ENCODE measurements at regions not wholly inside any gene's neighbourhood (a gene's known extent, or its start where the extent isn't known, plus 50 kb on each side); places are given as distances from the start of the nearest gene placed in this dataset.

GRCh38 chr6:165049362-165049761 lies 260.0 kb downstream of the C6orf118 start:
- TF ChIP-seq POLR2A (IDR thresholded peaks at IDR 0.05) (no peak), CTCF (IDR thresholded peaks at IDR 0.05) (no peak), POLR2AphosphoS5 (IDR thresholded peaks at IDR 0.05) (no peak), EP300 (IDR thresholded peaks at IDR 0.05) (no peak)
- DNase-seq (ENCODE audit: low spot score in 2 of 2), result no peak

GRCh38 chr6:165047952-165048351 lies 261.5 kb downstream of the C6orf118 start:
- no peak overlapping the region for H3K27ac ChIP-seq

More at GRCh38 chr6:165049362-165049761, 260.0 kb downstream of the C6orf118 start:
- Histone ChIP-seq H3K9me3 (peaks cover 5% of the 10 kb centered on the region), H3K27ac (no peak overlapping the region), H3K4me1 (no peaks in the 10 kb centered on the region), H3K27me3 (no peaks in the 10 kb centered on the region), H3K4me3 (no peak overlapping the region), H3K36me3 (no peaks in the 10 kb centered on the region)
- WGBS, result 46% methylated on average over 7 of the region's 7 CpGs

GRCh38 chr6:165045631-165046030 lies 263.8 kb downstream of the C6orf118 start:
- TF ChIP-seq EP300 (IDR thresholded peaks at IDR 0.05) (no peak), POLR2A (IDR thresholded peaks at IDR 0.05) (no peak), POLR2AphosphoS5 (IDR thresholded peaks at IDR 0.05) (no peak), CTCF (IDR thresholded peaks at IDR 0.05) (no peak)
- peaks cover 5% of the 10 kb centered on the region for H3K9me3 ChIP-seq

More at GRCh38 chr6:165047952-165048351, 261.5 kb downstream of the C6orf118 start:
- no peak overlapping the region for H3K4me3 ChIP-seq
- H3K36me3 ChIP-seq, result no peaks in the 10 kb centered on the region
- TF ChIP-seq POLR2A (IDR thresholded peaks at IDR 0.05) (no peak), EP300 (IDR thresholded peaks at IDR 0.05) (no peak), POLR2AphosphoS5 (IDR thresholded peaks at IDR 0.05) (no peak)
- DNase-seq (ENCODE audit: low spot score in 2 of 2), result no peak
- H3K9me3 ChIP-seq, result peaks cover 5% of the 10 kb centered on the region
- WGBS, result 72% methylated on average over 2 of the region's 2 CpGs
- no peaks in the 10 kb centered on the region for H3K27me3 ChIP-seq
- no peaks in the 10 kb centered on the region for H3K4me1 ChIP-seq

GRCh38 chr6:165042912-165043311 lies 266.5 kb downstream of the C6orf118 start:
- TF ChIP-seq POLR2A (IDR thresholded peaks at IDR 0.05) (no peak), CTCF (IDR thresholded peaks at IDR 0.05) (no peak), EP300 (IDR thresholded peaks at IDR 0.05) (no peak), POLR2AphosphoS5 (IDR thresholded peaks at IDR 0.05) (no peak)
- Histone ChIP-seq H3K27me3 (no peaks in the 10 kb centered on the region), H3K27ac (no peak overlapping the region), H3K36me3 (no peaks in the 10 kb centered on the region), H3K4me1 (no peaks in the 10 kb centered on the region), H3K9me3 (peaks cover 5% of the 10 kb centered on the region), H3K4me3 (no peak overlapping the region)
- DNase-seq (ENCODE audit: low spot score in 2 of 2), result no peak
- WGBS, result 97% methylated on average over 2 of the region's 2 CpGs

More at GRCh38 chr6:165045631-165046030, 263.8 kb downstream of the C6orf118 start:
- H3K4me1 ChIP-seq, result no peaks in the 10 kb centered on the region
- no peaks in the 10 kb centered on the region for H3K27me3 ChIP-seq
- 72% methylated on average over 2 of the region's 2 CpGs for WGBS
- no peaks in the 10 kb centered on the region for H3K36me3 ChIP-seq
- no peak overlapping the region for H3K4me3 ChIP-seq
- no peak for DNase-seq (ENCODE audit: low spot score in 2 of 2)
- no peak overlapping the region for H3K27ac ChIP-seq

GRCh38 chr6:165040440-165040839 lies 269.0 kb downstream of the C6orf118 start:
- H3K4me1 ChIP-seq, result no peaks in the 10 kb centered on the region
- H3K27ac ChIP-seq, result no peak overlapping the region
- DNase-seq (ENCODE audit: low spot score in 2 of 2), result no peak
- H3K9me3 ChIP-seq, result peaks cover 4% of the 10 kb centered on the region
- 31% methylated on average over 1 of the region's 1 CpG for WGBS
- no peaks in the 10 kb centered on the region for H3K27me3 ChIP-seq
- no peak overlapping the region for H3K4me3 ChIP-seq
- H3K36me3 ChIP-seq, result no peaks in the 10 kb centered on the region
- no peak for TF ChIP-seq POLR2AphosphoS5 (IDR thresholded peaks at IDR 0.05)
- no peak for TF ChIP-seq POLR2A (IDR thresholded peaks at IDR 0.05)
- TF ChIP-seq CTCF (IDR thresholded peaks at IDR 0.05), result no peak
- TF ChIP-seq EP300 (IDR thresholded peaks at IDR 0.05), result no peak

GRCh38 chr6:165034271-165034741 lies 275.1 kb downstream of the C6orf118 start:
- Histone ChIP-seq H3K27ac (no peak overlapping the region), H3K9me3 (peaks cover 4% of the 10 kb centered on the region), H3K4me1 (no peaks in the 10 kb centered on the region), H3K36me3 (no peaks in the 10 kb centered on the region), H3K4me3 (no peak overlapping the region), H3K27me3 (no peaks in the 10 kb centered on the region)
- TF ChIP-seq POLR2AphosphoS5 (IDR thresholded peaks at IDR 0.05) (no peak), CTCF (IDR thresholded peaks at IDR 0.05) (no peak), EP300 (IDR thresholded peaks at IDR 0.05) (no peak), POLR2A (IDR thresholded peaks at IDR 0.05) (no peak)
- no peak for DNase-seq (ENCODE audit: low spot score in 2 of 2)
- 46% methylated on average over 4 of the region's 4 CpGs for WGBS
